HG02852 (cell line): ENCODE measurements at regions not wholly inside any gene's neighbourhood (a gene's known extent, or its start where the extent isn't known, plus 50 kb on each side); places are given as distances from the start of the nearest gene placed in this dataset.

Experiments used
- ATAC-seq: cut with Tn5 transposase; IDR thresholded peaks from one replicate; pipeline ENCODE4 v1.9.1; 2021; ENCODE audit warnings: mild to moderate bottlenecking, moderate library complexity; ENCODE audit not compliant: unreplicated experiment

DNA sequence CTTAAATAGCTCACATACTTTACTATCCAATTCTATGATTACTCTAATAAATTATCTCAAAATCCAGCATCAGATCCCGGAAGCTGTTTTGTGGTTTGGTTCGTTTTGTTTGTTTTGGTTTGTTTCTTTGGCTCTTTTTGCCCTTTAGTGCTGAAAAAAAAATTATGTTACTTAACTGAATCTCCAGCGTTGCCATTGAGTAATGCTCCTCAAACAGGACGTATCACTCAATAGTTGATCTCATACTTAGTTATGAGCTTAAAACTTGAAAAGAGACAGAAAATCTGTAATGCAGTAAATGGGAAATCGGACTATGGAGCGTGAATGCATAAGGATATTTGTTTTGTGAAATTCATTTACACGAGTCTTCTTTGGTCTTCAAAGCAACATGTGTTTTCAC is 533.8 kb upstream of the TMPRSS15 start:
- no peak for ATAC-seq

DNA sequence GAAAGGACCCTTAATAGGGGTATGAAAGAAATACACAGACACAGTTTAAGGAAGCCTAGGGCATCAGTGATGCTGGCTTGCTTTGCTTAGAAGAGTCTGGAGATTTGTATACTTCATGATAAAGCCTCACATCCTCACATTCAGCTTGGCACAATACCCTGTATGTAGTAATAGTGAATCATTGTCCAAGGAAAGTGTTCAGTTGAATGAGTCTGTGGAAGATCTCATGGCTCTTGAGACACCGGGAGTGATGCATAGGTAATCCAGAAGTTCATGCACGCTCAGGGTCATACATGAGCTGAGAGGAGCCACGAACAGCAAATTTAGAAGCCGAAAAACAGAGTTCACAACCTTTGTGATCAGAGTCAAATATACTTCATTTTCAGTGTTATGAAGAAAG is 537.2 kb upstream of the TMPRSS15 start:
- no peak for ATAC-seq

DNA sequence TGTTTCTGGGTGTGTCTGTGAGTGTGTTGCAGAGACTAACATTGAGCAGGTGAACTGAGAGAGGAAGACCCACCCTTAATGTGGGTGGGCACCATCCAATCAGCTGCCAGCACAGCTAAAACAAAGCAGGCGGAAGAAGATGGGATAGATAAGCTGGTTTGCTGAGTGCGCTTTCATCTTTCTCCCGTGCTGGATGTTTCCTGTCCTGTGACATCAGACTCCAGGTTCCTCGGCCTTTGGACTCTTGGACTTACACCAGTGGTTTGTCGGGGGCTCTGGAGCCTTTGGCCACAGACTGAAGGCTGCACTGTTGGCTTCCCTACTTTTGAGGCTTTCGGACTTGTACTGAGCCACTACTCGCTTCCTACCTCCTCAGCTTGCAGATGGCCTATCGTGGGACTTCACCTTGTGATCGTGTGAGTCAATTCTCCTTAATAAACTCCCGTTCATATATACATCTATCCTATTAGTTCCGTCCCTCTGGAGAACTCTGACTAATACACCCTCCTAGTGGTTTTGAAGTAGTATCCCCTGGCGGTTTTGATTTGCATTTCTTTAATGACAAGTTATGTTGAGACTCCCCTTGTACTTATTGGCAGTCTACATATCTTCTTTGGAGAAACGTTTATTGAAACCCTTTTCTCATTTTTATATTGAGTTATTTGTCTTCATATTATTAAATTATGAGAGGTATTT is 546.6 kb upstream of the TMPRSS15 start:
- ATAC-seq, result no peak

DNA sequence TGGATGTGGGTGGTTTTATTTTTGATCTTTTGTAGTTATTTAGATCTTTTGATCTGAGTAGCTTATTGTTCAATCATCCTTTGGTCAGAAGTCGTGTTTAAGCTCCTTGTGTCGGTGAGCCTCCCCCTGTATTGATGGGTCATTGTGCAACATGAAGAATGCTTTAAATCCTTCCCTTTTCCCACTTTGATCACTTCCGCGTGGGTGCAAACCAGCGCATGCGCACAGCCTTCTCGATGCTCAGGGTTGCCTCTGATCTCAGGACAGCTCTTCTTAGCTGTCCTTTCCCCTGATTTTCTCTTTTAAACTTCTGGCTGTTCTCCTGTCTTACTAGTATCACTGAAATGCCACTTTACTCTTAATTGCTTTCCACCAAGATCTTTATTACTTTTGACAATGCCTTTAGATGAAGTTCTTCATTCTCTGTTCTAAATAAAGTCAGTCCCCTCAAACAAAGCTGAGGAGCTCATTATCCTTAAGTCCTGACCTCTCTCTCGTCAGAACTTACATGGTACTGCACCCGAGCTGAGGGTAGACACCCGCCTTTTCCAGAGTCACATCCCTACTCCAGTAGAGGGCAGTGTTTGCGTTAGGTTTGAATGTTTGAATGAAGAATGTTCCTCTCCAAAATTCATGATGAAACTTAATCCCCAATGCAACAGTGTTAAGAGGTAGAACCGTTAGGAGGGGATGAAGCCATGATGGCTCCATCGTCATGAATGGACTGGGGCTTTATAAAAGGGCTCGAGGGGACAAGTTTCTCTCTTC is 547.9 kb upstream of the TMPRSS15 start:
- no peak for ATAC-seq

DNA sequence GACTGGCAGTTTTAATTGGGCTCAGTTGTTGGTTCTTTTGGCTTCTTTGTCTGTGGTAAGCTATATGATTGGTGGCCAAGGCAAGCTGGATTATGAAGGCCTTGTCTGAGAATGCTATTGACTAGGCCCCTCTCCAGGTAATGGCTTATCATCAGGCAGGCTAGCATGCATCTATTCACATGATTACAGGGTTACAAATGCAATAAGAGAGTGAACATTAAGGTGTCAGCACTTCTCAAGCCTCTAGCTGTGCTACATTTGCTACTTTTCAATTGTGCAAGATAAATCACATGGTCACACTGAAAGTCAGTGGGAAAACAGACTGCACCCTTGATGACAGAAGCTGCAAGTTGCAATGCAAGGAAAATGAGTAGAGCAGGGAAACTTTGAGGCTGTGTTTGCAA is 550.9 kb upstream of the TMPRSS15 start:
- no peak for ATAC-seq

DNA sequence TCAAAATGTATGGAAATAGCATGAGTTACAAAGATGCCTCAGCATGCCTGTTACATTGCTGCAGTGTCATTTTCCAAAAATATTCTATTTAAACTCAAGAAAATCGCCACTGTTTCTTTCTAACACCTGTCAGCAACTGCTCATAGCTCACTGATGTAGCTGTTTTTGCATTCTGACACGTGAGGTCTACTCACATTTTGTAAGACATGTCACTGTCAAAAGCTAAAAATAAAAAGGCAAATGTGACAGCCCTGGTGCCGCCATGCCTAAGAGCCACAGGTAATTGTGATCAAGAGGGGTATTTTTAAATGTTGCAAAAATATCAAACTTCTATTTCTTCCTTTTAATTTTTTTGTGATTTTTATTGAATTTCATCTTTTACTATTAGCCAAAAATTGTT is 556.2 kb upstream of the TMPRSS15 start:
- ATAC-seq, result no peak

DNA sequence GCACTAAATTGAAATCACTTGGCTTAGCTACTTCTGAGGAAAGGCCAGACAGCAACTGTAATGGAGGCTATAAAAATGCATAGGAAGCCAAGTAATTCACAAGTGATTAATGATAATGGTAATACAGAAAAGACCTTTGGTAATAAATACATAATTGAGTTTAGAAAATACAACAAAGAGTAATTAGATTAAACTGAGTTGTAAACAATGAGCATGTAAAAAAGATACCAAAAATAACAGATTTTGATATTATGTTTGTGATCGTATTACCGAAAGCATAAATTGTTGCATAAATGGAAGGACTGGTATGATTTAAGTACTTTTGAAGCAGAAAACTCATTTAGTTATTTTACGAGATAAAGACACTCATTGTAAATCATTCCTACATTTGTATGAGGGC is 556.7 kb upstream of the TMPRSS15 start:
- ATAC-seq, result no peak

DNA sequence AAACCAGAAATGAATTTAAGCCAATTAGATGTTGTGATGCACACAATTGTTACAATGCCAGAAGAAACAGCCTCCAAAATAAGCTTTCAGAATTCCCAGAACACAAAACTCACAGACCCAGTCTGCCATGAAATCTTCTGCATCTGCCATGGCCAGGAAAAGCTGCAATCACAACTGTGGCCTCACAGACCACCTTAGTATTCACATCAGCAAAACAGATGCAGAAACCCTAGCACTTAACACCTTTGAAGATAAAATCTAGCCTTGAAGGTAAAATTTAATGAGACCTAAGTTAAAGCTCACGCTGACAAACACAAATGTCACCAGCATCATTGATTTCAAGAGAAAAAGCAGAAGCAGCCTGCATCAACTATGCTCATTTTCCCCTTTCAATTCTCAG is 566.8 kb upstream of the TMPRSS15 start:
- ATAC-seq, result no peak

DNA sequence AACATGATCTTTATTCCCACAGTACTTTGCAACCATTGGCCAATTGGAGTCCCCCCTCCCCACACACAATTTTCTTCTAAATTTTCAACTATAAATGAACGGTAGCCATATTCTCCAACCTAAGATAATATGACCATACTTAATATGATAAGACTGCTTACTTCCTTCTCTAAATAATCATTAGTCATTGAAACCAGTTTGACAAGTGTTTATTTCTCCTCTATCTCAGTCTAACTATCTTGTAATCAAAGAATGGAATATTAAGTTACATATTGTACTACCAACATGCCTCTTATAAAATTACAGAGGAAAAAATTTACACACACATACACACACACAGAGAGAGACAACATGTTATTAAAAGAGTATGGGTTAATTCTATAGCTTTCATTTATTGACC is 567.4 kb upstream of the TMPRSS15 start:
- no peak for ATAC-seq

DNA sequence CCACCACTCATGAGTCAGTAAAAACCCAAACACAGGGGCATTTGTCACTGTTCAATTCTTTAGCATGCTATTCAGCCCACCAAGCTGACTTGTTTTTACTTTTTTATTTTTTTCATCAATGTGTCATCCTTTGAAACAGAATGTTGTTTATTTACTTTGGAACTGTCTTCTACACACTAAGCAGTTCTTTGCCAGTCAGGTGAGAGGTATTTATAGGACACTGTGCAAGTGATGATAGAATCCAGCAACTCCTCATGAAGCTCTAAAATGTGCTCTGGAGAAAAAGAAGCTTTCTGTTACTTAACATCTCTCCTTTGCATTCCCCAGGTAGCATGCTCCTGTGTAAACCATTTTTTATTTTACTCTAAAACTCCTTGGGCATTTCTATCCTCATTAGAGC is 582.0 kb upstream of the TMPRSS15 start:
- no peak for ATAC-seq

DNA sequence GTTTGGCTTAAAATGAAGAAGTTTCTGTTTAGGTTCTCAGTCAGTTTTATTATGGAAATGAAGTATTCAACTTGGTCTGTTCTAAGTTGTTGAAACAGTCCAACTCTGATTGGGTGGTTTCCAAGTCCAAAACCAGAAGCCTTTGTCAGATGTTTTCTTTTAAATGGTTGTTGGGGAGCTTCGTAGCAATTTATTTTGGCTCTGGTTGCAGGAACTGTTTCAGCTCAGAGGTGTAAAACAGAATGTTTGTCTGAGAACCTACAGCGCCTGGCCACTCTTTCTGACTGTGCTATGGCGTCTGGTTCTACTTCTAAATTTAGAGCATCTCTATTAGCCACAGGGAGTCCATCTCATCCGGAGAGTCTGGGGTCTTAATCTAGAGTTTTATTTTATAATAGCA is 582.6 kb upstream of the TMPRSS15 start:
- no peak for ATAC-seq

DNA sequence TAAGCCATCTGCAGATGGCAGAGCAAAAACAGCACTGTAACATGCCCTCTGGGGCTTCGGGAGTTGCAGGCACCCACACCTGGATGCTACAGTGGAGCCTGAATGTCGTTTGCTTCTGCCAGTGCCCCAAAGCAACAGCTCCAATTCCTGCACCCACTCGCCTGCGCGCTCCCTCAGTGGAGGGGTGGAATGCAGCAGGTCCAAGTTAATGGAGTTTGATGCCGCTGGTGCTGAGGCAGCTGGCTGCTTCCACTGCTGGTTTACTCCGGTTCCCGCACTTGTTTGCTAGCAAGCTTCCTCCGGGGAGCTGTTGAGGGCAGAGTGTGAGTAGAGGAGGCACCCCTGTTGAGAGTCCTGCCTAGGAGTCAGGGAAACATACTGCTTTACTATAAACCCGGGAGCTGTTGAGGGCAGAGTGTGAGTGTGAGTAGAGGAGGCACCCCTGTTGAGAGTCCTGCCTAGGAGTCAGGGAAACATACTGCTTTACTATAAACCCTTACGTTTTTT is 584.0 kb upstream of the TMPRSS15 start:
- ATAC-seq, result no peak

DNA sequence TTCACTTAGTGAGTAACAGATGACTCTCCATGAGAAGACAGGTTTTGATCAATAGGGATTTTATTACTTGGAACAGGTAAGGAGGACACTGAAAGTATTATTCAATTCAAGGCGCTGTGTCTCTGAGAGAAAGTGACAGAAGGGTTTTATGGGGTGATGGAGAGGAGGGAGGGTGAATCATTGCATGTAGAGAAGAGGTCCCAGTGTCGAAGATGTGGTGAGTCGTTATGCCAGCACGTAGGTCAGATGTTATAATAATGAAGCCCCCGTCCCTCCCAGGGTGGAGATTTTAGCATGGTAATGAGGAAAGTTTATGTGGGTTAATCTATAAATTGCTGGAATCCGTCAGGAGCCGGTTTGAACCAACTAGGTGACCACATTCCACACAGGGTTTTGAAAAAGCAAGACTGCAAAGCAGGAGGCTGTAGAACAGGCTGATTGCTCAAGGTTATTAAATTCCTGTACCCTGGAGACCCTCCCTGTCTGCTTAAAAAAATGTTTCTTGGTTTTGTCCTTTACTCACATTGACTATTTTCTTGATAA is 586.4 kb upstream of the TMPRSS15 start:
- no peak for ATAC-seq

DNA sequence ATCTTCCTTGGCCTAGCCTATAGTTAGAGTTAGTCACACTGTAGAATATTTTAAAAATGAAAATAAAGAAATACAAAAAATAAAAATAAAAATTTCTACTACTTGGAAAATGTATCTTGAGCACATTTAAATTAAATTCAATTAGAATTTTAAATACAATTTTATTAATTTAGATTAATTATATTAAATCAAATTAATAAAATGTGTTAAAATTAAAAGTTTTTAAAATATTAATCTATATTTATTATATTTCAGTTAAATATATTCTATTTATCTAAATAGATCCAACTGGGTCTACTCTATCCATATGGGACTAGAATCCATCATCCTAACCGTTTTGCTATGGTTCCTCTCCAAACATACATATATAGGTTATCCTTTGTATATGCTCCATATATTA is 588.3 kb upstream of the TMPRSS15 start:
- ATAC-seq, result no peak

DNA sequence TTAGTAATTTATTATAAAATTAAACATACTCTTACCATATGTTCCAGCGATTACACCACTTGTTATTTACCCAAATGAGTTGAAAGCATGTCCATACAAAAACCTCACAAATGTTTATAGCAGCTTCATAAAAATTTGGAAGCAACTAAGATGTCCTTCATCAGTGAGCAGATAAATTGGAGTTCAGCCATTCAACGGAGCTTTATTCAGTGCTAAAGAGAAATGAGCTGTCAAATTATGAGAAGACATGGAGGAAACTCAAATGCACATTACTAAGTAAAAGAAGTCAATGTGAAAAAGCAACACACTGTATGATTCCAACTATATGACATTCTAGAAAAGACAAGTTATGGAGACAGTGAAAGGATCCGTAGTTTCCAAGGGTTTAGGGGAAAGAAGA is 606.7 kb upstream of the TMPRSS15 start:
- ATAC-seq, result no peak

DNA sequence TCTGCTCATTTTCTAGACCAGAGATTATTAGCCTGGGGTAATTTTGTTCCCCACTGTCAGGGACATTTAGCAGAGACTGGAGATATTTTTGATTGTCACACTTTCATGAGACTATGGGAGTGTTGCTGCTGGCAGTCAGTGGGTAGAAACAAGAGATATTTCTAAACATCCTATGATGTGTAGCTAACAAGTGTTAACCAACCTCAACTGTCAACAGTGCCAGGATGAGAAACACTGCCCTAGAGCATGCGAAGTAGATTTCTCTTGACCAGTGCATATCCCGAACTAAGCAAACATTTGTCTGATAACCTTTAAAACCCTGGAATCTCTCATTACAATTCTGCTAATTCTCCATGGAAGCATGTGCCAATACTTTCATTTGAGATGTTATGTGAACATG is 607.4 kb upstream of the TMPRSS15 start:
- no peak for ATAC-seq

DNA sequence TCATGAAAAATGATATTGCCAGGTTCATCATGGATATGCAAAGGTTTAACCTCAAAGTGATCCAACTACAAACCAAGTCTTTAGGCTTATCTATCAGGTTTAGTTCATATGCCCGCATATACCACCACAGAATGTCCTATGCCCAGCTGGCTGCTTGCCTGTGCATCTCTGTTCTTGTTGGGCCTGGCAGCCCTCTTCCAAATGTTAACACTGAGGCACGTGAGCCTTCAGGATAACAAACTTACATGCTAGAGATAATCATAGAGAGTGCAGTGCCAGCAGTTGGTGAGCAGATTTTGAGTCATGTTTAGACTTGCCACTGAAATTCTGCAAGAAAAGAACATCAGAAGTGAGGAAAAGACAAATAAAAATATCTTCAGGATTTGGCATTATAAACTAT is 607.9 kb upstream of the TMPRSS15 start:
- ATAC-seq, result no peak

DNA sequence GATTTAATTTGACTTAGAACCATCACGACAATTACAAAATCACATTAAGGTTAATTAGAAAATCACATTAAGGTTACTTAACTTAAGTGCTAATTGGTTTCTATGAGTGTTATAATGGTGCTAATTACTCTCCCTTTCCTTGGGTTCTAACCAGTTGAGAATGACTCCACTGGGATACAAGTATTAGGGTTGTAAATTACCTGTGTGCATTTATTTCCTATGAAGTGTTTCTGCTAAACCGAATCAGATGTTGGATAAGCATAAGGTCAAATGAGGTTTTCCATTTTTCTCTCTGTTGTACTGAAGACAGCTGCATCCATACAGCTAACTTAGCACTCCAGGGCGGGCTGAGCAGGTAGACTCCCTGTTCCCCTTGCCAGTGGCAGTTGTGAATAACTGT is 610.3 kb upstream of the TMPRSS15 start:
- no peak for ATAC-seq

DNA sequence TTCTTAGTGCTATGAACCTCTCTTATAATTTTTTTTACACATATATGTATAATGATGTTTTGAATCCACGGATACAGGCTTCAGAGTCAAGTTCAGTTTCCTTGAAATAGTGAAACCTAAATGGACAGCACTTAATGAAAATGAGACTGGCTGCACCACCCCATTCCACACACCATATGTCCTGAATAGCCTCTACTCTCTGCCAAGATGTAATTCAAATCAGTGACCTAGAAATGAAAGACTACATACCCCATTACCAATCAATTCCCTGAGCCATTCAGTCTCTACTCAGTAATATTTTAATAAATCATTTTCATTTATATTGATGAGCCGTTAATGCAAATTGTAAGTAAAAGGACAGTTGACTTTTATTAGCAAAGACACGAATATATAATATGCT is 614.9 kb upstream of the TMPRSS15 start:
- ATAC-seq, result no peak

DNA sequence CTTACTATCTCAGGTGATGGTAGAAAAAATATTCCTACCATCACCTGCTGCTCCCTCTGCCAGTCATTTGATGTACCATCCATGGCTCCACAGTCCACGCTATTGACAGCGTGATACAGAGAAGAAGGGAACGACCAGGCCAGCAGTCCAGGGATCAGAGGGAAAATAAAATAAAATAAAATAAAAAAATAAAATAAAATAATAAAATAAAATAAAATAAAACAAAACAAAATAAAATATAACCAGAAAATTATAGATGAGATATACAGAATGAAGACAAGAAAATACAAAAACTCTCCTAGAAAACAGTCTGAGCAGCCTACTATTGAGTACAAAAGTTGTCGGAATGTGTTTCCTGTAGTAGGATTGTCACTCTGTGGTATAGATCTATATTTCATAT is 619.4 kb upstream of the TMPRSS15 start:
- ATAC-seq, result no peak

DNA sequence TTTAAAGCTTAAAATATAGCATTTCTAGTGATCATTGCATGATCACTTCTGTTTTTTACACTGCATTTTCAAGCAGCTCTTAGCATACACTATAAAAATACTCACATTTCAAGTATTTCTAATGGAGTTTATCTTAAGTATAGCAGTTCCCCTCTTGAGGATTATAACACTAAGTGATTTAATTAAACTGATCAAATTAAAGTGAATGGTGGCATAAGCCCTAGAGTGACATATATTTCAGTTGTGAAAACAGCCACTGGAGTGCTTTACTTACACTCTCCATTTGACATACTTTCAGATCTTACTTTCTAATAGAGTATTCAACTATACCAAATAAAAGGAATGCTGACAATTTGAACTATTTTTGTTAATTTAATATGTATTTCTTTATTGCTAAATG is 623.3 kb upstream of the TMPRSS15 start:
- ATAC-seq, result no peak

DNA sequence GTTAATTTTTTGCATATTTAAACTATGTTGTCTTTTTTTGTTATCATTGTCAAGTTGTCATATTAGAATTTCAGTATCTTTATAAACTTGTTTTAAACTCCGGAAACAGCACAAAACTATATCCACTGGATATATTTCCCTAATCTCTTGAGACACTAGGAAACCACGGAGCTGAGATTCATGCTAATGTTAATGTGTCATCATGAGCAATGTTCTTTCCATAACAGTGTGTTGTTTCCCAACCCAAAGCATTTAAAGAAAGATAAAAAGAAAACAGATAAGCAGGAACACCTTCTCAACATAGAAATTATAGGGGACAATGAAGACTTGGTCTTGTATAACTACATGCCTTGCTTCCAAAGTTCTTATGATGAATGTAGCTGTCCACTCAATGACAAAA is 626.2 kb upstream of the TMPRSS15 start:
- no peak for ATAC-seq
